ENCODE measurements at regions not wholly inside any gene's neighbourhood (a gene's known extent, or its start where the extent isn't known, plus 50 kb on each side); places are given as distances from the start of the nearest gene placed in this dataset.

DNA sequence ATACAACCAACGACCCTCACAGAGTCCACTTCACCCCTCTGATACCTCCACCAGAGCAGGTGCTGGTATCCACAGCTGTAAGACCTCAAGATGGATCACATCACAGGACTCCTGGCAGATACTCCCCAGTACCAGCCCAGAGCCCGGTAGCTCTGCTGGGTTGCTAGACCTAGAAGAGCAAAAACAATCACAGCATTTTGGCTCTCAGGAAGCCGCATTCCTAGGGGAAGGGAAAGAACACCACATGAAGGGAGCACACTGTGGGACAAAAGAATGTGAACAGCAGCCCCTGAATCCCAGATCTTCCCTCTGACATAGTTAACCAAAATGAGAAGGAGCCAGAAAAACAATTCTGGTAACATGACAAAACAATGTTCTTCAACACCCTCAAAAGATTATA, 303.1 kb upstream of the GRIA3 start:
- Histone ChIP-seq H4K20me1 (ENCODE audit: insufficient read depth, low read length) (no peaks in the 10 kb centered on the region), H3K36me3 (ENCODE audit: insufficient read depth, low read length) (no peaks in the 10 kb centered on the region)
- TF ChIP-seq CTCF (IDR thresholded peaks at IDR 0.05; ENCODE audit: extremely low read depth, low read depth, low read length) = no peak

GRCh38 chrX:122890729-122891128, 293.3 kb upstream of the GRIA3 start:
- no peak for TF ChIP-seq CTCF (IDR thresholded peaks at IDR 0.05; ENCODE audit: extremely low read depth, low read depth, low read length)

More for the DNA sequence above, 303.1 kb upstream of the GRIA3 start:
- Histone ChIP-seq H3K79me2 (ENCODE audit: insufficient read depth, low read length) (no peaks in the 10 kb centered on the region), H3K27ac (ENCODE audit: low read depth, low read length) (no peak overlapping the region), H2AFZ (ENCODE audit: low read length) (no peak overlapping the region), H3K4me1 (ENCODE audit: insufficient read depth, low read length) (no peaks in the 10 kb centered on the region), H3K9me3 (ENCODE audit: low read depth, low read length) (no peaks in the 10 kb centered on the region), H3K4me3 (ENCODE audit: insufficient read depth, low read length) (no peak overlapping the region), H3K4me2 (ENCODE audit: insufficient read depth, low read length) (no peak overlapping the region), H3K27me3 (ENCODE audit: insufficient read depth, low read length) (no peaks in the 10 kb centered on the region)
- no peak for DNase-seq (ENCODE audit: insufficient read length, low spot score, missing footprints)

DNA sequence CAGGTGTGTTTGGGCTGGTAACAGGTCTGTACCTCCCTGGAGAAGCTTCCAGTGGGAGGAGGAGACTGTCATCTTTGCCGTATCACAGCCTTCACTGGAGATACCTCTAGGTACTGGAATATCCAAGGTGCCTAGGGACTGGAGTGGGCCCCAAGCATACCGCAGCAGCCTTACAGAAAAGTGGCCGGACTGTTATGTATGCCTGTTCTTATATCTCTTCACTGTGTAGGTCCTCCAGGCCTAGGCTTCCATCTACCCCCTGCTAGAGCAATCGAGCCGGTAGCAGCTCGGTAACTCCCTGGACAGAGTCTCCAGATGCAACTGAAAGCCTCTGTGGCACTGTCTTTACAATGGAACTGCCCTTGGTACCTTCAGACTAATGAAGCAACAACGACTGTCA, 277.4 kb upstream of the GRIA3 start:
- H3K9me3 ChIP-seq (ENCODE audit: low read depth, low read length) = no peaks in the 10 kb centered on the region
- H3K27me3 ChIP-seq (ENCODE audit: insufficient read depth, low read length) = no peaks in the 10 kb centered on the region
- no peaks in the 10 kb centered on the region for H3K79me2 ChIP-seq (ENCODE audit: insufficient read depth, low read length)
- no peak for TF ChIP-seq CTCF (IDR thresholded peaks at IDR 0.05; ENCODE audit: extremely low read depth, low read depth, low read length)
- peak; percentile 55 for DNase-seq (ENCODE audit: insufficient read length, low spot score, missing footprints)
- H3K4me2 ChIP-seq (ENCODE audit: insufficient read depth, low read length) = no peak overlapping the region
- no peaks in the 10 kb centered on the region for H4K20me1 ChIP-seq (ENCODE audit: insufficient read depth, low read length)
- no peak overlapping the region for H3K27ac ChIP-seq (ENCODE audit: low read depth, low read length)
- H2AFZ ChIP-seq (ENCODE audit: low read length) = no peak overlapping the region
- H3K4me3 ChIP-seq (ENCODE audit: insufficient read depth, low read length) = no peak overlapping the region
- no peaks in the 10 kb centered on the region for H3K36me3 ChIP-seq (ENCODE audit: insufficient read depth, low read length)
- no peaks in the 10 kb centered on the region for H3K4me1 ChIP-seq (ENCODE audit: insufficient read depth, low read length)

More at GRCh38 chrX:122890729-122891128, 293.3 kb upstream of the GRIA3 start:
- no peak overlapping the region for H3K27ac ChIP-seq (ENCODE audit: low read depth, low read length)
- H3K9me3 ChIP-seq (ENCODE audit: low read depth, low read length) = no peaks in the 10 kb centered on the region
- no peak overlapping the region for H3K4me3 ChIP-seq (ENCODE audit: insufficient read depth, low read length)
- H3K36me3 ChIP-seq (ENCODE audit: insufficient read depth, low read length) = no peaks in the 10 kb centered on the region
- no peaks in the 10 kb centered on the region for H3K79me2 ChIP-seq (ENCODE audit: insufficient read depth, low read length)
- no peaks in the 10 kb centered on the region for H3K4me1 ChIP-seq (ENCODE audit: insufficient read depth, low read length)
- no peaks in the 10 kb centered on the region for H4K20me1 ChIP-seq (ENCODE audit: insufficient read depth, low read length)
- no peak for DNase-seq (ENCODE audit: insufficient read length, low spot score, missing footprints)
- H2AFZ ChIP-seq (ENCODE audit: low read length) = no peak overlapping the region
- no peak overlapping the region for H3K4me2 ChIP-seq (ENCODE audit: insufficient read depth, low read length)
- no peaks in the 10 kb centered on the region for H3K27me3 ChIP-seq (ENCODE audit: insufficient read depth, low read length)

GRCh38 chrX:122907375-122907774, 276.7 kb upstream of the GRIA3 start:
- H3K4me1 ChIP-seq (ENCODE audit: insufficient read depth, low read length) = no peaks in the 10 kb centered on the region
- no peaks in the 10 kb centered on the region for H4K20me1 ChIP-seq (ENCODE audit: insufficient read depth, low read length)
- H3K36me3 ChIP-seq (ENCODE audit: insufficient read depth, low read length) = no peaks in the 10 kb centered on the region
- TF ChIP-seq CTCF (IDR thresholded peaks at IDR 0.05; ENCODE audit: extremely low read depth, low read depth, low read length) = no peak
- H3K27me3 ChIP-seq (ENCODE audit: insufficient read depth, low read length) = no peaks in the 10 kb centered on the region
- no peak overlapping the region for H3K4me3 ChIP-seq (ENCODE audit: insufficient read depth, low read length)
- H3K4me2 ChIP-seq (ENCODE audit: insufficient read depth, low read length) = no peak overlapping the region
- H3K27ac ChIP-seq (ENCODE audit: low read depth, low read length) = no peak overlapping the region
- H3K79me2 ChIP-seq (ENCODE audit: insufficient read depth, low read length) = no peaks in the 10 kb centered on the region
- H3K9me3 ChIP-seq (ENCODE audit: low read depth, low read length) = no peaks in the 10 kb centered on the region
- no peak for DNase-seq (ENCODE audit: insufficient read length, low spot score, missing footprints)
- no peak overlapping the region for H2AFZ ChIP-seq (ENCODE audit: low read length)

Data from osteoblast (primary cell).